Right lobe of liver (tissue), 4 donors: ENCODE measurements at regions not wholly inside any gene's neighbourhood (a gene's known extent, or its start where the extent isn't known, plus 50 kb on each side); places are given as distances from the start of the nearest gene placed in this dataset.

ENCODE experiments used
- POLR2A ChIP-seq: fragments of 450-650 bp; IDR thresholded peaks from one replicate; pipeline ENCODE4 v1.6.1; 2017; ENCODE audit warnings: antibody characterized with exemption, mild to moderate bottlenecking
- TF ChIP-seq, protein P1 (sequence below), 4 donors: fragments of 200-600 bp in 3 of 4; fragments of 450-650 bp in 1 of 4; IDR thresholded peaks; one replicate each; pipeline versions ENCODE4 v1.5.1 to v1.8.0; 2016 to 2022; ENCODE audit warnings: antibody characterized with exemption in 4 of 4, mild to moderate bottlenecking in 2 of 4
- donor health status: DM: no; HTN: no; CAD: no.
- donor health status: DM: no; HTN: no; CAD: no.
- donor health status: DM: no; HTN: yes; CAD: no.

DNA sequence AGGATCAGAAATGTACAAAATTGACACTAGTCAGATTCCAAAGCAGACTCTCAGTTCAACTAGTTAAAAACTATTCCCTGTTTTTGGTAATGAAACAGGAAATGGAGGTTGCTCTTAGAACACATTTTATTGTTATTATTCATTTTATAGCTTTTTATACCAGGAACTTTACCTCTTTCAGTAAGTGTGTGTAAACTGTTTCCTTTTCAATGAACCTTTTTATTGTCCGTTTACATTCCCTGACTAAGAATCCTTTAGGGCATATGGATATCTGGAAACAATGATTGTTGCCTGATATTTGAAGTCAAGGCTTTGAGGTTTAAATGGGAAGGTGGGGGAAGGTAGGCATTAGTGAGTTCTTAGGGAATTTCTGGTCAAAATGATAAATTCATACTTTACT lies 1511.4 kb downstream of the ADGRL3 start:
- TF ChIP-seq, protein P1, sequence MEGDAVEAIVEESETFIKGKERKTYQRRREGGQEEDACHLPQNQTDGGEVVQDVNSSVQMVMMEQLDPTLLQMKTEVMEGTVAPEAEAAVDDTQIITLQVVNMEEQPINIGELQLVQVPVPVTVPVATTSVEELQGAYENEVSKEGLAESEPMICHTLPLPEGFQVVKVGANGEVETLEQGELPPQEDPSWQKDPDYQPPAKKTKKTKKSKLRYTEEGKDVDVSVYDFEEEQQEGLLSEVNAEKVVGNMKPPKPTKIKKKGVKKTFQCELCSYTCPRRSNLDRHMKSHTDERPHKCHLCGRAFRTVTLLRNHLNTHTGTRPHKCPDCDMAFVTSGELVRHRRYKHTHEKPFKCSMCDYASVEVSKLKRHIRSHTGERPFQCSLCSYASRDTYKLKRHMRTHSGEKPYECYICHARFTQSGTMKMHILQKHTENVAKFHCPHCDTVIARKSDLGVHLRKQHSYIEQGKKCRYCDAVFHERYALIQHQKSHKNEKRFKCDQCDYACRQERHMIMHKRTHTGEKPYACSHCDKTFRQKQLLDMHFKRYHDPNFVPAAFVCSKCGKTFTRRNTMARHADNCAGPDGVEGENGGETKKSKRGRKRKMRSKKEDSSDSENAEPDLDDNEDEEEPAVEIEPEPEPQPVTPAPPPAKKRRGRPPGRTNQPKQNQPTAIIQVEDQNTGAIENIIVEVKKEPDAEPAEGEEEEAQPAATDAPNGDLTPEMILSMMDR (IDR thresholded peaks at IDR 0.05): no peak
- TF ChIP-seq POLR2A: no peak
